Stromal cell of bone marrow (primary cell): ENCODE measurements at regions not wholly inside any gene's neighbourhood (a gene's known extent, or its start where the extent isn't known, plus 50 kb on each side); places are given as distances from the start of the nearest gene placed in this dataset.
"Not testable (repeated sequence)": the region's sequence is repeated elsewhere in the genome, so short reads cannot be mapped to it uniquely, and the experiment has no call there.

ENCODE experiments used
- DNase-seq: peaks from one replicate; pipeline ENCODE4 v3.0.0-alpha.2; 2012; ENCODE audit warnings: low read depth

DNA sequence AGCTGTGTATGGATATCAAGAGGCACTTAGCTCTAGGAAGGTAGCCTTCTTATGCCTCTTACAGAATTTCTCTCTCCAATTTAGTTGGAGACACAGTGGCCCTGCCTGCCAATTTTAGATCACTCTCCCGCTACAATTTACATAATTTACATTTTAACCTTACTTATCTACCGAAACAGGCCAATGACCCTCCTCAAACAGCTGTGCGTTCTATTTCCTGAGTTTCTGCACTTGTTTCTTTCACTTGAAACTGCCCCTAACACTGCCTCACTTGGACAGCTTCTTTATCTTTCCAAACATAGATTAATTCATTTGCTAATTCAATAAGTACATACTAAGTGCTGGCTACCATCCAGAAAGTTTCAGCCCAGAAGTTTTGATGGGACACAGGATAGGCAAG lies 52.9 kb upstream of the HDDC2 start:
- no peak for DNase-seq

- DNase-seq: no peak
Measured at GRCh38 chr6:125356884-125357283, 55.1 kb upstream of the HDDC2 start.

DNA sequence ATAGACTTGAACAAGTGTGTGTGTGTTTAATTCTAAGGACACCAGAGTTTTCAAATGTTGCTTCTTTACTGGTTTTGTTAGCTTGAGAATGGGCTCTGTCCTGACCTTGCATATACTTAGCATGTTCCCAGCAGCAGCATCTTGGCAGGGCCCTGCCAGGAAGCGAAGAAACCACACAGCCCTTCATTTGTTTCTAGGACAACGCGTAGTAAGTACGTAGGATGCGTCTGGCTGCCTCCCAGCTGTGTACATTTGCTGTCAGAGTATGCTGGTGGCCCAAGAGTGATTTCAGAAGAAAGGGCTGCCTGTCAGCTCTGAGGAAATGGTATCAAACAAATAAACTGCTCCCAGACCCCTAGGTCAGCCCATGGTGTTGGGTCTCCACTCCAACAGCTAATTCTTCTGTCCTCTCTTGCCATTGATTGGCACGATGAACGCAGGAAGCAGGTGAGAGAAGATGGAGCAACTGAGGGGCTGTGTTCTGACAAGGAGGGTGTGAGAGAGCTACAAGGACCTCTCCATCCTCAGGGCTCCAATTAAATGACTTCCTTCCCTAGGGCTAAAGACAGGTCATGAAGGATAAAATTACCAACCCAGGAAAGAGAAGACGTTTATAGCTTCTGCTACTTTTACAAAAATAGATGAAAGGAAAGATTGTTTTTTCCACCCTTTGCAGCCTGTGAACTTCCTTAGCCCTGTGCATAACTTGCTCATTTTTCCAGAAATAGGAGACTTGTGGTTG lies 55.9 kb upstream of the HDDC2 start:
- DNase-seq: no peak

GRCh38 chr6:125358898-125359297 lies 57.1 kb upstream of the HDDC2 start:
- DNase-seq: no peak

GRCh38 chr6:125361868-125362267 lies 60.1 kb upstream of the HDDC2 start:
- DNase-seq: no peak

DNA sequence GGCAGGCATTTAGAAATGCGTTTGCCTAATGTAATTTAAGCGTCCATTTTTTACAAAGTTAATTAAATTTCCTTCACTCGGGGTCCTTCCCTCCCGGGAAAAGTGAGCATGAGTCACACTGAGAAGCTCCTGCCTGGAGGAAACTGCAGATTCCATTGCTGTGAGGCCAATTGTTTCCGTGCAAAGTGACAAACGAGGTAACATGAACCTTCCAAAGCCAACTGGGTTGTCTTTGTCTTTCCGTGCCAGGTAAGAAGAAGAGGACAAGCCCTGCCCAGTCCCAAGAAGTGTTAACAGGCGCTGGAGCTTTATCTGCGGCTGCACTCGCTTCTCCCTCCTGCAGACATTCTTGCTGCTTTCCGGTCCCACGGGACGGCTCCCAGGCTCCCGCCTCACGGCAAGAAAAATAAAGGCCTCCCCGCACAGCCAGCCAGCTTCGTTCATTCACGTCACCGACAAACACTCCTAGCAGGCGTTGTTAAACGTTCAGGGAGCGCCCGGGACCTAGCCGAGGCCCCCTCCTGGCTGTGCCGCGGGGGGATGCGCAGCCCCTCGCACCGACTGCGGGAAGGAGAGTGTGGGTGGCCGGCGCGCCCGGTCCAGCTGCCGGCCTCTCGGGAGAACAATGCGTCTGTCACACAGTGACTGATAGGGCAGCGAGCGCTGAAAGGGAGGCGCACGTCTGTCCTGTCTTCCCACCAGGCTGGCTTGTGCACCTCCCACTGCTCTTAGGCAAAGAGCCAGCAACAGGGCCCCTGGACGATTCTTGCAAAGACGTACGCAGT lies 61.5 kb upstream of the HDDC2 start:
- no peak for DNase-seq

DNA sequence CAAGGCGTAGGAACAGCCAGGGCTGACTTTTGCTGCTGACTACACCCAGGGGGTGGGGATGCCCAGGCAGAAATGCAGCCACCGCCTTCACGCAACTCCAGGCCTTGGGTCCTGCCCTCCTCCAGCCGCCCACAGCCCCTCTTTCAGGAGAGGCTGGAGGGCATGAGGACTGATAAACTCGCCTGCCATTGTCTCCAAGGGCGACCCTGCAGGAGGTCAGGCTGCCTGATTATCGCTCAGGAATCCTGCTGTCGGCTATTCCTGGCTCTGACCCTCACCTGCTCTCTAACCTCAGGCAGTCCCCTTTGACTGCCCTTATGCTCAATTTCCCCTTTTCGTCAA lies 62.0 kb upstream of the HDDC2 start:
- DNase-seq: no peak

- no peak for DNase-seq
Measured at GRCh38 chr6:125365230-125365629, 63.5 kb upstream of the HDDC2 start.

DNA sequence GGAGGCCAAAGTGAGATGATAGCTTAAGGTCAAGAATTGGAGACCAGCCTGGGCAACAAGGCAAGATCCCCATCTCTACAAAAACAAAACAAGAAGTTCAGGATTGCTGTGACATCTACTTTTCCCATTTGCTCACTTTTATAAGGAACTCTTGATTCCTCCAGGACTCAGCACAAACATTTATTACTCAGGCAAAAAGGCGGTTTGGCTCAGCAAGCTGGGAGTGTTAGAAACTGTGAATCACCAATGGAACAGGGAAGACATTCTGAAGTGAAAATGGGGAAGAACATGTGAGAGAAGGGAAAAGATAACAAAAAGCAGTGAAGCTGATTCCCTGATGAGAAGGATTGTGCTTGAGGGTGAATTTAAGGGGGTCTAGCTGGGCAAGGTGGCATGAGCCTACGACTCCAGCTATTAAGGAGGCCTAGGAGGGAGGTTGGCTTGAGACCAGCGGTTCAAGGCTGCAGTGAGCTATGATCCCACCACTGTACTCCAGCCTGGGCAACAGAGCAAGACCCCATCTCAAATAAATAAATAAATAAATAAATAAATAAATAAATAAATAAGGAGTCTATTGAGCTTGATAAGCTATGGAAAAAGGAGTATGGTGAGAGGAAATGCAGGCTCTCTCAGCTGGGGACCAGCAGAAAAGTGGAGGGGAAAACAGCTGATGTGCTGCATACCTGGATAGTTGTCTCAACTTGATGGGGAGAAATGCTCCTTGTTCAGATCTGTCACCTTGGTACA lies 65.4 kb upstream of the HDDC2 start:
- DNase-seq: peak; percentile 82

- no peak for DNase-seq
Measured at GRCh38 chr6:125370343-125370742, 68.6 kb upstream of the HDDC2 start.

GRCh38 chr6:125375013-125375412 lies 73.2 kb upstream of the HDDC2 start:
- DNase-seq: no peak

- DNase-seq: peak; percentile 87
Measured at GRCh38 chr6:125375821-125376220, 74.1 kb upstream of the HDDC2 start.

- peak; percentile 66 for DNase-seq
Measured at GRCh38 chr6:125377621-125378020, 75.9 kb upstream of the HDDC2 start.

DNA sequence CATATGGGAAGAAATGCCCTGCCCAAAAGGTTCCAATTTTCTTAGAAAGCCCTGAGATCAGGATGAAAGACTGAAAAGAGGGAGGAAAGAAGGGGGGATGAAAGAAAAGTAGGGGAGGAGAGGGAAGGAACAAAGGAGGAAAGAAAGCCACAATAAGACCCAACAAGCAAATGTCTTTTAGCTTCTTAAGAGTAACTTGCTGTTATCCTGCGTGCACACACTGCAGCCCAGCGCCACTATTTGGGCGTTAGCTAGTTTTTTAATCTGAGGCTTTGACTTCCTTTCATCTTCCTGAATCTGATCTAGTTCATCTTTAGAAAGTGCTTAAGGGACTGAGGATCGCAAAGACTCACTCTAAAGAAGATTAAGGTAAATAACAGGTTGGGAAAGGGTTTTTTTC lies 77.4 kb upstream of the HDDC2 start:
- DNase-seq: no peak

GRCh38 chr6:125380474-125380873 lies 78.7 kb upstream of the HDDC2 start:
- DNase-seq: no peak

DNA sequence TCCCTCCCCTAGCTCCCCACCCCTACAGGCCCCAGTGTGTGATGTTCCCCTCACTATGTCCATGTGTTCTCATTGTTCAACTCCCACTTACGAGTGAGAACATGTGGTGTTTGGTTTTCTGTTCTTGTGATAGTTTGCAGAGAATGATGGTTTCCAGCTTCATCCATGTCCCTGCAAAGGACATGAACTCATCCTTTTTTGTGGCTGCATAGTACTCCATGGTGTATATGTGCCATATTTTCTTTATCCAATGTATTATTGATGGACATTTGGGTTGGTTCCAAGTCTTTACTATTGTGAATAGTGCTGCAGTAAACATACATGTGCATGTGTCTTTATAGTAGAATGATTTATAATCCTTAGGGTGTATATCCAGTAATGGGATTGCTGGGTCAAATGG lies 84.6 kb upstream of the HDDC2 start:
- DNase-seq: not testable (repeated sequence)

DNA sequence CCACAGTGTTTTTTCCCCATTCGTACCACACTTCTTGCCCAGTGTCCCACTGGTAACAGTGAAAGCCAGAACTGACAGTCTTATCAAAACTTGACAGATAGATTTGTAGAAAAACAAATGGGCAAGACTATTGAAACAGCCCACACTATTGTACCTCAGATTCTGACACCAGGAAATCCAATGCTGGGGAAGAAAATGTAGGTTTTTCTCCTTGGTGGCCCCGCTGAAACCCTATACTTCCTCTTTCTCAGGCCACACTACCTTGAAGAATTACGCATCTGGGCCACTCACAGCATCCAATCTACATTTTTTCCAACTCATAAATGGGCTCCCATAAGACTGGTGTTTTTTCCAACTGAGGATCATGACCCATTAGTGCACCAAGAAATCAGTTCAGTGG lies 90.9 kb upstream of the HDDC2 start:
- no peak for DNase-seq

GRCh38 chr6:125393449-125393858 lies 91.7 kb upstream of the HDDC2 start:
- DNase-seq: no peak

DNA sequence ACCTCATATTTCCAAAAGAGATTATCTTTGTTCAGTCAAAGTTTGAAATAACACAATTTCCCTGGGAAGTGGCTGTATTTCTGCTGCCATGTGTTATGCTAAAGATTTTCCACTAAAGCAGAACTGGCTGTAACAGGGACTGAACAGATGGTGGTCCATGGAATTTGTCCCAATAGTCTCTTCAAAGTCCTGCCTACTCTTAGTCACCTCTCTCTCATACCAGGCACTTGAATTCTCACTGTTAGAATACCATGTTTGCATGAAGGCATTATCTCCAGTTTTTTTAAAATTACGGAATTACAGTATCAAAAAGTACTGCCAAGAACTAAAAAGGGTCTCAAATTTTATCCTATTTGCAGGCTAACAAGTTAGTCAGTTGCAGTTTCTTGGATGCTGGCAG lies 105.0 kb upstream of the HDDC2 start:
- DNase-seq: no peak

- DNase-seq: no peak
Measured at GRCh38 chr6:125414507-125414906, 112.7 kb upstream of the HDDC2 start.

DNA sequence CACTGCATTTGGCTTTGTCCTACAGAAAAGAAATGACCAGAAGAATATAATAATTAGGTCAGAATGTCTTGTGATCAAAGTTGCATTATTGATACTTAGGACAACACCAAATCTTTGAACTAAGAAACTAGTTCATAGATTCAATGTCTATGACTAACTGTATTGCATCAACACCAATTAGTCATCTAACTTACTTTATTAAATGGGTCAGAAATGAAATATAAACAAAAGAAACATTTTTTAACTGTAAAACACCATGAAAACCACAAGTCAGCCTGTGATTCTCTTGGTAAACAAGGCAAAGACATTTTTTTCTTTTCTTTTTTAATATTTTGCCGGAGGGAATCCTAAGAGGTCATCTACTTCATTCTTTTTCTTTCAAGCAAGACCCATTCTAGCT lies 114.1 kb upstream of the HDDC2 start:
- DNase-seq: peak; percentile 70

GRCh38 chr6:125421836-125422235 lies 120.1 kb upstream of the HDDC2 start:
- no peak for DNase-seq

- no peak for DNase-seq
Measured at GRCh38 chr6:125423047-125423446, 121.3 kb upstream of the HDDC2 start.
